Stimulated activated CD8-positive, alpha-beta memory T cell treated with anti-CD3 and anti-CD28 coated beads, Interleukin-2, amount 100 ng/mL, for 48 hours (primary cell): ENCODE measurements at regions not wholly inside any gene's neighbourhood (a gene's known extent, or its start where the extent isn't known, plus 50 kb on each side); places are given as distances from the start of the nearest gene placed in this dataset.
"Not testable (repeated sequence)": the region's sequence is repeated elsewhere in the genome, so short reads cannot be mapped to it uniquely, and the experiment has no call there.

Experiments used
- DNase-seq, 2 donors: peaks; one replicate each; pipeline ENCODE4 v3.0.0-alpha.2; 2020; ENCODE audit warnings: low read depth in 2 of 2

DNA sequence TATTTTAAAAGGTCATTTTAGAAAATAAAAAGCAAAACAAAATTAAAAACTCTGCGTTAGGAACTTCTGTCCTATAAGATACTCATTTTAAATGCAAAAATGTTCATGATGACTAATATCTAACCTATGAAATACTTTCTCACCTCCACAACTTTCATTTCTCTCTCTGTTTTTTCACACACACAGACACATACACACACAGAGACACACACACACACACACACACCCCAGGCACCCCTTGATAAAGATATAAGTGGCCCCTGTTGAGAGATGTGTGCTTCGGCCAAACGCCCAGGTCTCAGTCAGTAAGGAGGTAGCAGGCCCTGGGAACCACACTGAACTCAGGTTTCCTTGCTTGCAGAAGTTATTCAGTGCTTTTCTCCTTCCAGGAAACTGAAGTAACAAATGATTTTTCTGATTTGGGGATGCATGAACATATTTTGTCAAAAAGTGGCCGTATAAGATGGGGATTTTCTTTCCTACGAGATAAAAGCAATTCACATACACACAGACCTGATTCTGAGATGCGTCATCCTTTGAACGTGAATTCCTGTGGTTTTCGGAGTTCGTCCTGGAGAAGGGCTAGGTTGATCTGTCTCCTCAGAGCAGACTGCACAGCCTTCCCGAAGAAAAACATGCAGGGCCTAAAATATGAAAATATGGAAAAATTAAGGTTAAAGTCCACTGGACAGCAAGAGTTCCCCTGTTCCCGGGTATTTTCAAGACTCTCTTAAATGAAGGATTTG is 306.8 kb upstream of the FOXQ1 start:
- no peak for DNase-seq

- no peak for DNase-seq
These were observed 308.3 kb upstream of the FOXQ1 start for GRCh38 chr6:1003394-1004160.

DNA sequence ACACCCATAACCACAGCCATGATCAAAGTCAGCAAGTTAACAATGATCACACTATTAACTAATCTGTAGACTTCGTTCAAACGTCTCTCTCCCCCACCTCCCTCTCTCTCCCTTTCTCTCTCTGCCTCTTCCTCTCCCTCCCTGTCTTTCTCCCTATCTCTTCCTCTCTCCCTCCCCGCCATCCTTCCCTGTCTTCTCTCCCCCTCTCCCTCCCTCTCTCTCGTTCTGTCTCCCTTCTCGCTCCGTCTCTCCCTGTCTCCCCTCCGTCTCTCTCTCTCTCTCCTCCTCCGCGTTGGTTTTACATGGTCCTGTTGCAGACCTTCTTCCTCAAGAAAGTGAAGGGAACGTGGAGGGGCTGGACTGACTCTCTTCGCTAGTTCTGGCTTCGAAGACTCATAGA is 308.9 kb upstream of the FOXQ1 start:
- no peak for DNase-seq

GRCh38 chr6:1001655-1002349 is 308.9 kb upstream of the EXOC2 start:
- no peak for DNase-seq

GRCh38 chr6:999552-999951 is 306.6 kb upstream of the EXOC2 start:
- no peak for DNase-seq

GRCh38 chr6:998551-998950 is 305.6 kb upstream of the EXOC2 start:
- DNase-seq, result no peak

- no peak for DNase-seq
These were observed 303.4 kb upstream of the EXOC2 start for GRCh38 chr6:996271-996852.

DNA sequence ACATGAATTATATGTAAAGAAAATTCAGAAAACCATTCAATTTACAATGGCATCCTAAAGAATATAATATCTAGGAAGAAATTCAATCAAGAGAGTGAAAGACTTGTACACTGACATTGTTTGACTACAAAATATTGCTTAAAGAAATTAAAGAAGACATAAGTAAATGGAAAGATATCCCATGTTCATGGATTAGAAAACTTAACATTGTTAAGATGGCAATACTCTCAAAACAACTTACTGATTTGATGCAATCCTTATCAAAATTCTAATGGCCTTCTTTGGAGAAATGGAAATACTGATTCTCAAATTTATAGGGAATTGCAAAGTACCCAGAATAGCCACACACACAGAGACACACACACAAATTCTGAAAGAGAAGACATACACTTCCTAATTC is 298.3 kb upstream of the EXOC2 start:
- DNase-seq, result no peak

DNA sequence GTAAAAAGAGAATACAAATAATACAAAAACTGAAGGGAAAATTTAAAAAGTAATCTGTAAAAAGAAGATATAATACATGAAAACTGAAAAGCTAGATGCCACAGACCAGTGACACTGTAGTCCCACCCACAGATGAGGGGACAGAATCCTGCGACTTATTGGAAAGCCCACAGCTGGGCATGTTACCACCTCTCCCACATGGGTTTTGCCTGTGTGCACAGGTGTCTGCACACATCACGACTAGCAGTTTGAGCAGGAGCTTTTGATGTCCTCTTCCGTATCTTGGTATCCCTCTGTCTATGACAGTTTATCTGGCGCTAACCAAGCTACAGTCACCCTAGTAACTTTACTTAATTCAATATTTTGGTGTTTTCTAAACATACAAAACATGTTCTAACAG is 291.1 kb upstream of the EXOC2 start:
- DNase-seq, result no peak

DNA sequence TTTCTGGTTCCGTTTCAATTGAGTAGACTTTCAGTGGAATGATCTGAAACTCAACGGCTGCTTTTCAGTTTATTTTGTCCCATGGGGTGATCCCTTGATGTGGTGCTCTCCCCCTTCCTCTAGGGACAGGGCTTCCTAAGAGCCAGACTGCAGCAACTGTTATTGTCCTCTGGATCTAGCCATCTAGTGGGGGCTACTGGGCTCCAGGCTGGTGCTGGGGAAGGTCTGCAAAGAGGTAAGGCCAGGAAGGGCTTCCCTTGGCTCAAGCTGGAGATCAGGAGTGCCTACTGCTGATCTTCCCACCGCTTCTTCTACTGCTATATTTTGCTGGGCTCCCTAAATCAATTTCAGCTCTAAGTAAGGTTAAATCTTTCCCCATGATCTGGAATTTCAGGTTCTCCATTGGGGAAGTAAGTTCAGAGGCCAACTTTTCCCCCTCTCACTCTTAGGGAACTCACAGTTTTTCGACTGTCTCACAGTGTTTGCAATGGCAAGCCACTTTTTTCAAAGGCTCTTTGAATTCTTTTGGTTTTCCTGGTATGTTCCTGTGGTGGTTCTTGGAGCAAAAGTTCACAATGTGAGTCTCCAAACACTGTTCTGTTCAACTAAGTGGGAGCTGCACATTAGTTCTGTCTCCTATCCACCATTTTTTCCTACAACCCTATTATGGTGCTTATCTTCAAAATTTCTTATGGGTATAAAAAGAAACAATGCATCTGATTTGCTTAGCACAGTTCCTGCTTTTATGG is 286.2 kb upstream of the EXOC2 start:
- DNase-seq, result no peak

- not testable (repeated sequence) for DNase-seq
These were observed 284.3 kb upstream of the EXOC2 start for GRCh38 chr6:977226-977625.

- DNase-seq, result no peak
These were observed 279.2 kb upstream of the EXOC2 start for GRCh38 chr6:971981-972640.

- no peak for DNase-seq
These were observed 275.9 kb upstream of the EXOC2 start for GRCh38 chr6:968791-969190.

DNA sequence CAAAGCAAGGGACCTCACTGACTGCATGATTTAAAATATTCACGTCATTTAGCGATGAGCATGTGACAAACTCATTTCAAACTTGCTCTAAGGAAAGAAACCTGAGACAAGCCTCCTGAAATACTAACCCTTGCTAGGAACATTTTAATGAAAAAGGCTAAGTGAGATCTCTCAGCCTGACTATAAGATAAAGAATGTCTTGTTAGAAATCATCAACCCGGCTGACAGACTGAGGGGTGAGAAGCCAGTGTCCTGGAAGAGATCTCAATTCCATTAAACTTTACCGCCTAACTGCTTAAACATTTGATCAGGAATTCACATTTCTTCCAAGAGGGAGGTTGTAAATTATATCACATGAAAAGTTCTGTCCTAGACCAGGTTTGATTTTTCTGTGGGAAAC is 274.8 kb upstream of the EXOC2 start:
- DNase-seq, result no peak

DNA sequence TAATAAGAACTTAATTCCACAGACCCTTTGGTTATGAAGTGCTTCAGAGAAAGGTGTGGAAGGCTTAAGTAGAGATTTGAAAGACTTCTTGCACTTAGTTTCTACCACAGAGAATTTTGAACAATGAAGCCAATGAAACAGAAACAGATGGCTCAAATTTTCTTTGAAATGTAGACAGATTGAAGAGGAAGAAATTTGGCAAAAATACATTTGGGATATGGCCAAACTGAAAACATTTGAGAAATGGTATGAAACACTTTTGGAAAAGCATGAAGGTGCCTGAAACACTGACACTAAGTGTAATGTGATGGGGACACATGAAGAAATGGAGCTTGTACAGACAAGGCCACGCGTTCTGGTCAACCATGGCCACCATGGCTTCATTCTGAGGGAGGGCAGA is 272.4 kb upstream of the EXOC2 start:
- no peak for DNase-seq

GRCh38 chr6:963456-963855 is 270.5 kb upstream of the EXOC2 start:
- no peak for DNase-seq

- DNase-seq, result no peak
These were observed 268.5 kb upstream of the EXOC2 start for GRCh38 chr6:961407-961960.

GRCh38 chr6:960356-960755 is 267.4 kb upstream of the EXOC2 start:
- no peak for DNase-seq

- DNase-seq, result no peak
These were observed 265.5 kb upstream of the EXOC2 start for GRCh38 chr6:958488-958887.

- DNase-seq, result no peak
These were observed 258.7 kb upstream of the EXOC2 start for GRCh38 chr6:951399-952181.
